ENCODE measurements at regions not wholly inside any gene's neighbourhood (a gene's known extent, or its start where the extent isn't known, plus 50 kb on each side); places are given as distances from the start of the nearest gene placed in this dataset.

DNA sequence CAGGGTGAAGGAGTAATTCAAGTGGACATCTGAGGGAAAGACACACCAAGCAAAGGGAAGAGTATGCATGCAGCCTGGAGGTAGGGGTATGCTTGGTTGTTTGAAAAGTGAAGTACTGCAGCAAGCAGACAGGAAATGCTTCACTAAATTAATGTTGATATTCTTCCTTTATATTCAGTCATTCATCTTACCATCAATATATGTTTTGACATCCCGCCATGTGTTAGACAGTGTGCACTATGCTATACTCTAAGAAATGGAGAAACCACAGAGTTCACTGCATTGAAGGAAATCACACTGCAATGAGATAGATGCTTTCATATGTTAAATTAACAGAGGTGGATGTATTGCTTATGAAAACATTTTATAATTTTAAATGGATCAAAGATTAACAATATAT, 82.9 kb downstream of the HSPA13 start:
- Histone ChIP-seq H3F3A (replicated peaks; ENCODE audit: insufficient read depth) (no peaks in the 10 kb centered on the region), H3K27me3 (ENCODE audit: insufficient read depth) (no peaks in the 10 kb centered on the region), H3K4me2 (no peak overlapping the region), H3K9me2 (no peaks in the 10 kb centered on the region), H2AFZ (ENCODE audit: low read depth) (no peak overlapping the region), H3K4me3 (ENCODE audit: low read depth in 2 of 2, low read length in 1 of 2) (no peak overlapping the region), H3K4me1 (ENCODE audit: control insufficient read depth in 1 of 2, insufficient read depth in 2 of 2, low read depth in 1 of 2, low read length in 1 of 2) (no peaks in the 10 kb centered on the region; a peak in 1 of 4 replicates), H3K9ac (no peak overlapping the region), H3K79me2 (ENCODE audit: insufficient read depth) (no peaks in the 10 kb centered on the region), H3K9me3 (no peaks in the 10 kb centered on the region), H3K27ac (ENCODE audit: low read depth in 2 of 2, low read length in 1 of 2) (no peak overlapping the region), H4K20me1 (ENCODE audit: insufficient read depth) (no peaks in the 10 kb centered on the region), H3K36me3 (replicated peaks in 1 of 2; ENCODE audit: control insufficient read depth in 1 of 2, insufficient read depth in 2 of 2, low read length in 1 of 2) (no peaks in the 10 kb centered on the region)
- CTCF ChIA-PET = interaction anchor here (1.3 kb wide), 1 partner anchor 47 kb away, joined by 3 read pairs; no protein-coding TSS in a partner anchor
- POLR2A ChIA-PET = no interaction called here
- no peak for TF ChIP-seq TCF12 (IDR thresholded peaks at IDR 0.05)
- no peak for TF ChIP-seq NRF1 (IDR thresholded peaks at IDR 0.05; ENCODE audit: low read depth, low read length)
- TF ChIP-seq POLR2AphosphoS5 (IDR thresholded peaks at IDR 0.05; ENCODE audit: low read depth, low read length) = no peak
- TF ChIP-seq TEAD4 (IDR thresholded peaks at IDR 0.05; ENCODE audit: borderline replicate concordance, insufficient read depth) = no peak
- no peak for TF ChIP-seq TAF1 (IDR thresholded peaks at IDR 0.05; ENCODE audit: borderline replicate concordance, low read depth, low read length)
- no peak for TF ChIP-seq ELF1 (IDR thresholded peaks at IDR 0.05)
- TF ChIP-seq, protein P1, sequence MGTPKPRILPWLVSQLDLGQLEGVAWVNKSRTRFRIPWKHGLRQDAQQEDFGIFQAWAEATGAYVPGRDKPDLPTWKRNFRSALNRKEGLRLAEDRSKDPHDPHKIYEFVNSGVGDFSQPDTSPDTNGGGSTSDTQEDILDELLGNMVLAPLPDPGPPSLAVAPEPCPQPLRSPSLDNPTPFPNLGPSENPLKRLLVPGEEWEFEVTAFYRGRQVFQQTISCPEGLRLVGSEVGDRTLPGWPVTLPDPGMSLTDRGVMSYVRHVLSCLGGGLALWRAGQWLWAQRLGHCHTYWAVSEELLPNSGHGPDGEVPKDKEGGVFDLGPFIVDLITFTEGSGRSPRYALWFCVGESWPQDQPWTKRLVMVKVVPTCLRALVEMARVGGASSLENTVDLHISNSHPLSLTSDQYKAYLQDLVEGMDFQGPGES (IDR thresholded peaks at IDR 0.05; ENCODE audit: low read depth, low read length) = no peak
- WGBS (ENCODE audit: low lambda C conversion rate) = 0% methylated on average over 1 of the region's 1 CpG
- no peak for DNase-seq

GRCh38 chr21:14290576-14290975, 74.6 kb downstream of the RBM11 start:
- Histone ChIP-seq H3K4me3 (ENCODE audit: low read depth in 2 of 2, low read length in 1 of 2) (no peak overlapping the region), H3K9me2 (no peaks in the 10 kb centered on the region), H4K20me1 (ENCODE audit: insufficient read depth) (no peaks in the 10 kb centered on the region), H2AFZ (ENCODE audit: low read depth) (no peak overlapping the region), H3K27ac (ENCODE audit: low read depth in 2 of 2, low read length in 1 of 2) (no peak overlapping the region), H3K9me3 (no peaks in the 10 kb centered on the region), H3K79me2 (ENCODE audit: insufficient read depth) (no peaks in the 10 kb centered on the region), H3F3A (replicated peaks; ENCODE audit: insufficient read depth) (no peaks in the 10 kb centered on the region), H3K27me3 (ENCODE audit: insufficient read depth) (no peaks in the 10 kb centered on the region), H3K9ac (no peak overlapping the region), H3K4me1 (ENCODE audit: control insufficient read depth in 1 of 2, insufficient read depth in 2 of 2, low read depth in 1 of 2, low read length in 1 of 2) (no peaks in the 10 kb centered on the region), H3K4me2 (no peak overlapping the region), H3K36me3 (replicated peaks in 1 of 2; ENCODE audit: control insufficient read depth in 1 of 2, insufficient read depth in 2 of 2, low read length in 1 of 2) (no peaks in the 10 kb centered on the region)
- CTCF ChIA-PET = no interaction called here
- DNase-seq = no peak
- POLR2A ChIA-PET = no interaction called here
- TF ChIP-seq, protein P2, sequence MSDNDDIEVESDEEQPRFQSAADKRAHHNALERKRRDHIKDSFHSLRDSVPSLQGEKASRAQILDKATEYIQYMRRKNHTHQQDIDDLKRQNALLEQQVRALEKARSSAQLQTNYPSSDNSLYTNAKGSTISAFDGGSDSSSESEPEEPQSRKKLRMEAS (IDR thresholded peaks at IDR 0.05; ENCODE audit: low read depth) = no peak
- TF ChIP-seq ELF1 (IDR thresholded peaks at IDR 0.05) = no peak
- TF ChIP-seq, protein P3, sequence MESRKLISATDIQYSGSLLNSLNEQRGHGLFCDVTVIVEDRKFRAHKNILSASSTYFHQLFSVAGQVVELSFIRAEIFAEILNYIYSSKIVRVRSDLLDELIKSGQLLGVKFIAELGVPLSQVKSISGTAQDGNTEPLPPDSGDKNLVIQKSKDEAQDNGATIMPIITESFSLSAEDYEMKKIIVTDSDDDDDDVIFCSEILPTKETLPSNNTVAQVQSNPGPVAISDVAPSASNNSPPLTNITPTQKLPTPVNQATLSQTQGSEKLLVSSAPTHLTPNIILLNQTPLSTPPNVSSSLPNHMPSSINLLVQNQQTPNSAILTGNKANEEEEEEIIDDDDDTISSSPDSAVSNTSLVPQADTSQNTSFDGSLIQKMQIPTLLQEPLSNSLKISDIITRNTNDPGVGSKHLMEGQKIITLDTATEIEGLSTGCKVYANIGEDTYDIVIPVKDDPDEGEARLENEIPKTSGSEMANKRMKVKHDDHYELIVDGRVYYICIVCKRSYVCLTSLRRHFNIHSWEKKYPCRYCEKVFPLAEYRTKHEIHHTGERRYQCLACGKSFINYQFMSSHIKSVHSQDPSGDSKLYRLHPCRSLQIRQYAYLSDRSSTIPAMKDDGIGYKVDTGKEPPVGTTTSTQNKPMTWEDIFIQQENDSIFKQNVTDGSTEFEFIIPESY (IDR thresholded peaks at IDR 0.05; ENCODE audit: borderline replicate concordance, low read depth) = no peak
- TF ChIP-seq RXRA (IDR thresholded peaks at IDR 0.05; ENCODE audit: borderline replicate concordance, low read depth) = no peak
- TF ChIP-seq, protein P4, sequence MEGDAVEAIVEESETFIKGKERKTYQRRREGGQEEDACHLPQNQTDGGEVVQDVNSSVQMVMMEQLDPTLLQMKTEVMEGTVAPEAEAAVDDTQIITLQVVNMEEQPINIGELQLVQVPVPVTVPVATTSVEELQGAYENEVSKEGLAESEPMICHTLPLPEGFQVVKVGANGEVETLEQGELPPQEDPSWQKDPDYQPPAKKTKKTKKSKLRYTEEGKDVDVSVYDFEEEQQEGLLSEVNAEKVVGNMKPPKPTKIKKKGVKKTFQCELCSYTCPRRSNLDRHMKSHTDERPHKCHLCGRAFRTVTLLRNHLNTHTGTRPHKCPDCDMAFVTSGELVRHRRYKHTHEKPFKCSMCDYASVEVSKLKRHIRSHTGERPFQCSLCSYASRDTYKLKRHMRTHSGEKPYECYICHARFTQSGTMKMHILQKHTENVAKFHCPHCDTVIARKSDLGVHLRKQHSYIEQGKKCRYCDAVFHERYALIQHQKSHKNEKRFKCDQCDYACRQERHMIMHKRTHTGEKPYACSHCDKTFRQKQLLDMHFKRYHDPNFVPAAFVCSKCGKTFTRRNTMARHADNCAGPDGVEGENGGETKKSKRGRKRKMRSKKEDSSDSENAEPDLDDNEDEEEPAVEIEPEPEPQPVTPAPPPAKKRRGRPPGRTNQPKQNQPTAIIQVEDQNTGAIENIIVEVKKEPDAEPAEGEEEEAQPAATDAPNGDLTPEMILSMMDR (IDR thresholded peaks at IDR 0.05) = no peak
- TF ChIP-seq, protein P1 (IDR thresholded peaks at IDR 0.05; ENCODE audit: low read depth, low read length) = no peak
- no peak for TF ChIP-seq FOXJ3 (CRISPR knock-in tag; IDR thresholded peaks at IDR 0.05)
- TF ChIP-seq EP300 (IDR thresholded peaks at IDR 0.05; ENCODE audit: borderline replicate concordance in 1 of 2, low read depth in 1 of 2, low read length in 1 of 2) = no peak
- no peak for TF ChIP-seq GABPA (IDR thresholded peaks at IDR 0.05; ENCODE audit: low read depth)
- no peak for TF ChIP-seq EZH2phosphoT487 (IDR thresholded peaks at IDR 0.05; ENCODE audit: borderline replicate concordance, low read depth)
- TF ChIP-seq TCF12 (IDR thresholded peaks at IDR 0.05) = no peak
- TF ChIP-seq TAF1 (IDR thresholded peaks at IDR 0.05; ENCODE audit: borderline replicate concordance, low read depth, low read length) = no peak
- 7% methylated on average over 4 of the region's 4 CpGs for WGBS (ENCODE audit: low lambda C conversion rate)

All from SK-N-SH (cell line).